ENCODE measurements at regions not wholly inside any gene's neighbourhood (a gene's known extent, or its start where the extent isn't known, plus 50 kb on each side); places are given as distances from the start of the nearest gene placed in this dataset.

- DNase-seq (ENCODE audit: low read depth) = no peak
Measured at GRCh38 chr6:6891949-6892461, 215.8 kb upstream of the RREB1 start.

DNA sequence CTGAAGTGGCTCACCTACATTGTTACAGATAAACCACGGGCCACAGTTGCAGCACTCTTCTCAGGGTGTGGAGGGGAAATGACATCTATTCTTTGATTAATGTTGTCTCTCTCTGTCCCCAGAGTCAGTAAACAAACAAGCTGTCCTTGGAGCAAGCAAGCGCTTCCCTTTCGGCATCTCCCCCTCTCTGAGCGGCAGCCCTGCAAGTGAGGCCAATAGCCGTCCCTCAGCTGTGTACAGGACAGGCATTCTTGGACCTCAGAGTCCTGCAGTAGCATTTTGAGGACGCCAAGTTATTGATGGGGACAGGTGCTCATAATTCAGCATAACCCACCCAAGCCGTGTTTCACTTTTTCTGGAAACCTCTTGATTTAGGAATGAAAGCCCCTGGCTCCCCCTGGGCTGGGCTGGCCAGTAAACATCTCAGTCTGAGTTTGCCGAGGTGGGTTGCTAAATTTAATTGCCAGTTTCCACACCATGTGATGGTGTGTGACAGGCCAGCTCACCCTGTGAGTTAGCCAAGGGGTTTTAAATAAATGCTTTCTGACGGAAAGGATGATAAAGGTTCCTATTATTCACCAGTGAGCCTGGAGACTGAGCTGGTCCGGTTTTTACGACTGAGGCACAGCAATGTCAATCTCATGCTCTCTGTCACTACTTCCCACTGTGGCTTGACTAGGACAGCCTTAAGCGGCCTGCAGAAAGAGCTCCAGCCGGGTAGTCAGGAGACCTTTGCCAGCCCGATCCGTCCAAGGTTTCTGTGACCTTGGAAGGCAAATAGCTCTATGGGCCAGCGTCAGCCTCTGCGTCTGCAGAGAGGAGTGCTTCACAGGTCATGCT, 214.8 kb upstream of the RREB1 start:
- DNase-seq (ENCODE audit: low read depth) = no peak

DNA sequence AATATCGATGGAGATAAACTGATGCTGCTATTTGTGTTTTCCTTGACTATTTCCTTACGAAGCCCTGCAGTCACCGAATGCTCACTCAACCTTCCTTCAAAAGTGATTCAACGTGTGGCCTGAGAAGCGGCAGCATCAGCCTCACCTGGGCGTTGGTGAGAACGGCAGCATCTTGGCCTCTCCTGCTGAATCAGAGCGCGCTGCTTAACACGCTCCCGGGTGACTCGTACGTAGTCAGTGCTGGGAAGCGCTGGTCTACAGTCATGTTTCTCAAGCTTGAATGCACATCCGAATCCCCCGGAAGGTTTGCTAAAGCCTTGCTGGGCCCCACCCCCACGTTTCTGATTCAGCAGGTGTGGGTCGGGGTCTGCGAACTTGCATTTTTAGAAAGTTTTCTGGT, 214.1 kb upstream of the RREB1 start:
- no peak for DNase-seq (ENCODE audit: low read depth)

DNA sequence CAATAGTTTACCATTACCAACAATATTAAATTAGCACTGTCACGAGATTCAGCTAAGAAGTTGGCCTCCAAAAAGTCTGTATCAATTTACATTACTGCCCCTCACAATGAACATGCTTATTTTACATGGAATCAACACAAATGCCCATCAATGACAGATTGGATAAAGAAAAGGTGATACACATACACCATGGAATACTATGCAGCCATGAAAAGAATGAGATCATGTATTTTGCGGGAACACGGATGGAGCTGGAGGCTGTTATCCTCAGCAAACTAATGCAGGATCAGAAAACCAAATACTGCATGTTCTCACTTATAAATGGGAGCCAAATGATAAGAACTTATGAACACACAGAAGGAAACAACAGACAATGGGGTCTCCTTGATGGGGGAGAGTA, 211.8 kb upstream of the RREB1 start:
- DNase-seq (ENCODE audit: low read depth) = no peak

DNA sequence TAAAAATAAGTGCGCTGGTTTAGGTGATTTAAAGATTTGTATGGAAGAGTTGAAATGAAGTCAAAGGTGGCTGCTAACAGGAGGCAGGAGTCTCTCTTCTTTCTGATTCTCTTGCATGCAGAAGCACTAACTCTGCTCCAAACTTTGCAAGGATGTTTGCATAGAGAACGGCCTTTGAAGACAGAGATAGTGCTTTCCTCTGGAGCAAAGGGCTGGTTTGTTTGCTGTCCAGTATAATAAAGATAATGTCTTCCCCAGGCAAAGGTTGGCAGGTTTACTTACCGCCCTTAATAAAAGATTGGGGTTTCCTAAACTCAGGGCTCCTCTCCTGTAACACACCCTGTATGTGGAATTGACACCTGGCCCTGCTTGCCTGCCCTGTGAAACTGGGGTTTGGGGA, 210.6 kb upstream of the RREB1 start:
- DNase-seq (ENCODE audit: low read depth) = no peak

DNA sequence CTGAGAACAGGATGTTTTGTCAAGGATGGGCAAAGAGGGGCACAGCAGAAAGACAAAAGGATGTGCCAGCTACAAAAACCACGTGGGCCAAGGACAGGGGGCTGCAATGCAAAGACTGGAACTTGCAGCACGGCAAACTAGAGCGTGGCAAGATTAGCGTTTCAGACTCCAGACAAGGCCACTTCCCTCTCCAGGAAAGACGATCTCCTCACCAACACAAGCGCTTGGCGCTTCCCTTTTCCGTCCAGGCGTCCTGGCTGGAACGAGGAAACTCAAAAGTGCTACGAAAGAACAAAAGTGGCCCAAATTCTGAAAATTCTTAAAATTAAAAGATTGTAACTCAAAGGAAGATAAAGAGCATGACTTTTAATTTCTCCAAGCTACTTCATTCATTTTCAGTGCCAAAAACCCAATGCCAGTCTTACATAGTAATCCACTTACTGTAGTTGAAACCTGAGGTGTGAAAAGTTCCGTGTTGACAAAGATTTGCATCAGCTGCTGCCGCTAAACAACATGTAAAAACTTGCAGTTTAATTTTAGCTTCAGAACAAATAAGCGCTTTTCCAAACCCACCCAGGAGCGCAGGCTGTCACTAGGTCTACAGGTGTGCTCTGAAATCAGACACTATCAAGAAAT, 207.1 kb upstream of the RREB1 start:
- DNase-seq (ENCODE audit: low read depth) = no peak

GRCh38 chr6:6901205-6901719, 206.5 kb upstream of the RREB1 start:
- DNase-seq (ENCODE audit: low read depth) = no peak

GRCh38 chr6:6901945-6902344, 205.8 kb upstream of the RREB1 start:
- no peak for DNase-seq (ENCODE audit: low read depth)

DNA sequence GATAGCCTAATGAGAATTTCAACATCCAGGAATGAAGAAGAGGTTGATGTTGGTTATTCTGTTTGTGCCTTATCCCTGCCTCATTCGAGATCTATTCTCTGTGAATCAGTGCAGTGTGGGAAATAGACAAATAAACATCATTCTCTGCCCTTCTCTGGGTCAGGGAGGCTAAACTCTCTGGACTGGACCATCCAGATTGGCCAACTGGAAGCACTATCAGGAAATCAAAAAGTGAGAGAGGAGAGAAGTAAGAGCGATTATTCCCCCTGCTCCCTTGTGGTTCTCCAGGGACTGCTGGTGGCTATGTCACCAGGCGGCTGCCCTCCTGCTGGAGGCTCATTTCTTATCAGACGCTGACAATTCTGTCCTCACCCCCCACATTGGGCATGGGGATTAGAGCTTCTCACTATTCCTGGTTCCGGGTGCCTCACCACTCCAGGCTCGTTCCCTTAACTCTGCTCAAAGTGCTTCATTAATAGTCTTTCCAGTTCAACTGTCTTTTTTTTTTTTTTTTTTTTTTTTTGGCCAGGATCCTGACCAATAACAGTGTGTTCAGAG, 201.7 kb upstream of the RREB1 start:
- no peak for DNase-seq (ENCODE audit: low read depth)

- DNase-seq (ENCODE audit: low read depth) = no peak
Measured at GRCh38 chr6:6906570-6907213, 201.1 kb upstream of the RREB1 start.

DNA sequence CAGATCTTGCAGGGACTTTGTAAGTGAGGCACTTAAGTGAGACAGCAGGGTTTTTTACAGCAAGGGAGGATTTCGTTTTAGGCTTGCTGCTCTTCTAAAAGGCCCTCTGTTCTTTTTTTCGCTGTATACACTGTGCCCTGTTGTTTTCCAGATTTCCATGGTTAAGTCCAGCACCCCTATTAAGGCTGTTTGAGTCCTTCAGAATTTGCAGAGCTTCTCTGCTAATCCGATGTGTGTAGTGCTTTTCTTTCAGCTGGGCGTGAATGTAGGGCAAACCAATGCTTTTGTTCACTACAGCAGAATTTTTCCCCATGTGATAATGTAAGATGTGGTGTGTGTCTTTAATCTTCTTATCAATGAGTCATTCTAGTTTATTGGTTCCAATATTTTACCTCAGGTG, 200.5 kb upstream of the RREB1 start:
- DNase-seq (ENCODE audit: low read depth) = no peak

DNA sequence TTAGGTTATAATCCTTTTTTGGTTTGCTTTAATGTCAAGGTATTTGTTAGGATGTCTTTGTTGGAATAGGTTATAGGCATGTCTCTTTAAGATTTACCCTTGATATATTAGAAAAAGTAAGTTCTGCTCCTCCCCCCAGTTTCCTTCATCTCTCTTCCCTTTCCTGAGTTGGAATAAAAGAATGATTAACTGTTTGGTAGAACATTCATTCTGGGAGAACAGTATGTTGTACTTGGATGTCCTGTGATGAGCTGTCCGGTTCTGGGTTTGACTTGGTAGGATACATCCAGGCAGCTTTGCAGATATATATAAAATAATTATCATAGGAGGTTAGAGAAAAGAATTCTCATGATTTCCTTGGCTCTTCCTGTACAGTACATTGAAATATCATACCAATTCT, 199.6 kb upstream of the RREB1 start:
- DNase-seq (ENCODE audit: low read depth) = no peak

DNA sequence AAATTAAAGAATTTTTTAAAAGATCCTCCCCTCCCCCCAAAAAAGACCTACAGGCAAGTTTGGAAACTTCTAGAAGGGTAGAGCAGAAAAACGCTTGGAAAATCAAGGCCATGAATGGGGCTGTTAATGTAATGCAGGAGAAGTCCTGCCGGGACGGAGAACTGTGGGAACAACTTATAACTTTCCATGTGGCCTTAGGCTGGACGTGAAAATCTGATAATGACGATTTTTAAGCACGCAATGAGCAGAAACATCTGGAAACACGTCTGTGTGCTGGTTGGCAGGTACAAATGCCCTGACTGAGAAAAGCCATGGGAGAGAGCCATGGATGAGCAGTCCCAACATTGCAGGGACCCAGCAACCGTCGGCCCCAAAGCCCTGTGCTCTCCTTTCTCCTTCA, 198.7 kb upstream of the RREB1 start:
- no peak for DNase-seq (ENCODE audit: low read depth)

GRCh38 chr6:6910734-6911295, 196.9 kb upstream of the RREB1 start:
- no peak for DNase-seq (ENCODE audit: low read depth)

GRCh38 chr6:6911391-6911790, 196.4 kb upstream of the RREB1 start:
- DNase-seq (ENCODE audit: low read depth) = no peak

DNA sequence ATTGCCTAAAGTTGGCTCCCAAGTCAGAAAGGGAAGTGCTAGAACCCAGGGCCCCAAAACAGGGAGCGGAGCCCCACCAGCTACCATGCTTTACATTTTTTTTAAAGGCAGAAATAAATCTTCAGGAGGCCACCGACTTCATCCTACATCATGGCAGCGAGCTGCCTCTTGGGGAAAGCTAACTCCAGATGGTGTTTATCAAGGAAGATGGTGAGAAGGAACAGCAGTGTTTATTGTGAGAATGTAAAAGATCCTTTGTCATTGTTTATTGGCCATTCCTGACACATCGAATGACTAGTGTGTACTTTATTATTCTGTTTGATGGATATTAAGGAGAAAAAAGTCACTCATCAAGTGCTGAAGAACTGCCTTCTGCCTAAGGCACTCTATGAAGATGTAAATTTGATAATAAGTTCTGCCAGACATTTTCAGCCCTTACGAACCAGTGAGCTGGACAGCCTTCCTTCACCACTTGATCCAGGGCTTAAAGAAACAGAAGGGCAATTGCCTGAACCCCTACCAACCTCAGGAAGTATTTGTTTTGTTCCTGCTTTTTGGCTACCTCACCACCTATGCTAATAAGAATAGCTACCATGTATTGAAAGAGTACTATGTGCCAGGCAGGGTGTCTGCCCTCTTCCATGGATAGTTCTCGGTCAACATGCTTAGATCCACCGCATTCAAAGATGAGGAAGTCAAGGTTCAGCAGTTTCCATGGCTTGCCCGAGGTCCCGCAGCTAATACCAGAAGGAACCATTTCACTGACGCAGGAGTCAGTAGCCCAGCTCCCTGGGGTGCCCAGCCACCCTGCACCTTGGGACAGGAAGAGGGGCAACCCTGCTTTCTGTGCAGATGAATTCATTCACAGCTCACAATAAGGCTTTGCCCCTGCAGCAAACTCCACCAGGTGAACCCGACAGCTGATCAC, 194.7 kb upstream of the RREB1 start:
- no peak for DNase-seq (ENCODE audit: low read depth)

- DNase-seq (ENCODE audit: low read depth) = no peak
Measured at GRCh38 chr6:6915219-6915618, 192.5 kb upstream of the RREB1 start.

DNA sequence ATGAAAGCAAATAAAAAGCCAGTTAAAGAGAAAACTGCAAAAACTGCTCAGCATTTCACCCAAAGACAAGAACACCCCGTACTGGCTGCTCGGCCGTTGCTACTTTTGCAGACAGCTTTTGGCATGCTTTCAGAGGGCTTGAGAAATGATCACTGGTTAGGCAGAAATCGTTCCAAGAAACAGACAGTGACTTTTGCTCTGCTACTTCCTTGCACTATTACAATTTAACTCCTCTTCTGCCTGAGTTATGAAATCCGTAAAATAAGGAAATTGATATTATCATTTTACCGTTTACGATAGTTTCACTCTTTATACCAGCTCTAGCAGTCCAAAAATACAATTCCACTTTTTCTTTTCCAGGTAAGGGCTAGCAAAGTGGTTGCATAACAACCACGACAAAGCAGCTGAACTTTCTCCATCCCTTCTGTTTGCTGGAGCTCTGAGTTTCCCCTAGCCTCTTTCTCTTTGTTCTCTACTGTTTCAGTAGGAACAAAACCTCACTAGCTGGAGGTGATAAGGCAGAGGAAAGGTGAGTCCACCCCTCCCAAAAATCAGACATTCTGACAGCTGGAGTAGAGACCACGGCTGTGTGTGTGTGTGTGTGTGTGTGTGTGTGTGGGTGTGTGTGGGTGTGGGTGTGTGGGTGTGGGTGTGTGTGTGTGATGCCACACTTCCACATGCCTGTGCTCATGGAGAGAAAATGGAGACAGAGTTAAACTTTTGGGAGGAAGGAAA, 191.8 kb upstream of the RREB1 start:
- DNase-seq (ENCODE audit: low read depth) = no peak

GRCh38 chr6:6916598-6916997, 191.2 kb upstream of the RREB1 start:
- DNase-seq (ENCODE audit: low read depth) = no peak

DNA sequence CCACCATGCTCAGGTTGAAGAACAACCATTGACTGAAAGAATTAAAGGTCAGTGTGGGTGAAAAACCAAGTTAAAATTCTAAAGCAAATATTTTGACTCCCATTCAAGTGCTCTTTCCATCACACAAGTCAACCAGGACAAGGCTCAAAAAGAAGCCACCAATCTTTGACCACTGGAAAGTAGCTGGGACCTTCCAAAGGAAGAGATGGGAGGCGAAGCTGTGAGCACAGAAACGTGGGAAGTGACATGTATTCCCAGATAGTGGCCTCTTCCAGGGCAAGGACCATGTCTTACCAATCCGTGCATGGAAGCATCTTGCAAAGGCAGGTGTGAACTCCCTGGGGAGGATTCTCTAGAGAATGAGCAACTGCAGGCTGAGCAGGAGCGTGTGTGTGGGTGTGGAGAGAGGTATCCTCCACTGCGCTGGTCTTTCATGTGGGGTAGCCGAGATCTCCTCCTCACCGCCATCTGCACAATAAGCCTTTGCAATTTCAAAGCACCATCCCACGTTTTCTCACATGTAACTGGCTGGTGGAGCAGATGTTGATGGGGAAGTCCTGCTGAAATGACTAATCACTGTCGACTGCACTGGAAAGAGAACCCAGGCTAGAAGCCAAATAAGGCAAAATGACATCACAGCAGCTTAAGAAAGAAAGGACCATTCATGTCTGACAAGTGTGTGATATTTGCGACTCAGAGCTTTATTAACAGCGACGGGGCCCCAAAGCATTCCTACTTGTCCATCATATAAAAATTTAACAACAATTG, 189.4 kb upstream of the RREB1 start:
- DNase-seq (ENCODE audit: low read depth) = peak; percentile 74
